ENCODE measurements at regions not wholly inside any gene's neighbourhood (a gene's known extent, or its start where the extent isn't known, plus 50 kb on each side); places are given as distances from the start of the nearest gene placed in this dataset.

DNA sequence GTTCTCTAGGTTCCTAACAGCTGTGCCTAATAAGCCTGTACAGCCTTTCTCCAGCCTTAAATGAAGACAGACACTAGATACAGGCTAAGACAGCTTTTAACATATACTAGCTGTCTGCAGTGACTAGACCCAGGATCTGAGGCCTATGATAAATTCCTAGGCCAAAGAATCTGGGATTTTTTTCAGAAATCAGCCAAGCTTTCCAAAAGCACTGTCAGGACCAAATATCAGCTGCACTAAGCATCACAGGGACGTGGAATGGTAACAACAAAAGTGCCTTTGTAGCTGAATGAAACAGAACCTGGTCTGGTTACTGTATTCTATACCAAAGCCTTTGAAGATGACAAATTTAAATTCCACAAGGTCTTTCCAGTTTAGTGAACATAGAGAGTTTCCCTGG is 77.9 kb upstream of the DOCK9 start:
- TF ChIP-seq, protein P1, sequence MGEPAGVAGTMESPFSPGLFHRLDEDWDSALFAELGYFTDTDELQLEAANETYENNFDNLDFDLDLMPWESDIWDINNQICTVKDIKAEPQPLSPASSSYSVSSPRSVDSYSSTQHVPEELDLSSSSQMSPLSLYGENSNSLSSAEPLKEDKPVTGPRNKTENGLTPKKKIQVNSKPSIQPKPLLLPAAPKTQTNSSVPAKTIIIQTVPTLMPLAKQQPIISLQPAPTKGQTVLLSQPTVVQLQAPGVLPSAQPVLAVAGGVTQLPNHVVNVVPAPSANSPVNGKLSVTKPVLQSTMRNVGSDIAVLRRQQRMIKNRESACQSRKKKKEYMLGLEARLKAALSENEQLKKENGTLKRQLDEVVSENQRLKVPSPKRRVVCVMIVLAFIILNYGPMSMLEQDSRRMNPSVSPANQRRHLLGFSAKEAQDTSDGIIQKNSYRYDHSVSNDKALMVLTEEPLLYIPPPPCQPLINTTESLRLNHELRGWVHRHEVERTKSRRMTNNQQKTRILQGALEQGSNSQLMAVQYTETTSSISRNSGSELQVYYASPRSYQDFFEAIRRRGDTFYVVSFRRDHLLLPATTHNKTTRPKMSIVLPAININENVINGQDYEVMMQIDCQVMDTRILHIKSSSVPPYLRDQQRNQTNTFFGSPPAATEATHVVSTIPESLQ (CRISPR knock-in tag; IDR thresholded peaks at IDR 0.05), result no peak
- TF ChIP-seq JUN (CRISPR knock-in tag; IDR thresholded peaks at IDR 0.05), result no peak

Data from WTC11 (cell line).